ENCODE measurements at regions not wholly inside any gene's neighbourhood (a gene's known extent, or its start where the extent isn't known, plus 50 kb on each side); places are given as distances from the start of the nearest gene placed in this dataset.

DNA sequence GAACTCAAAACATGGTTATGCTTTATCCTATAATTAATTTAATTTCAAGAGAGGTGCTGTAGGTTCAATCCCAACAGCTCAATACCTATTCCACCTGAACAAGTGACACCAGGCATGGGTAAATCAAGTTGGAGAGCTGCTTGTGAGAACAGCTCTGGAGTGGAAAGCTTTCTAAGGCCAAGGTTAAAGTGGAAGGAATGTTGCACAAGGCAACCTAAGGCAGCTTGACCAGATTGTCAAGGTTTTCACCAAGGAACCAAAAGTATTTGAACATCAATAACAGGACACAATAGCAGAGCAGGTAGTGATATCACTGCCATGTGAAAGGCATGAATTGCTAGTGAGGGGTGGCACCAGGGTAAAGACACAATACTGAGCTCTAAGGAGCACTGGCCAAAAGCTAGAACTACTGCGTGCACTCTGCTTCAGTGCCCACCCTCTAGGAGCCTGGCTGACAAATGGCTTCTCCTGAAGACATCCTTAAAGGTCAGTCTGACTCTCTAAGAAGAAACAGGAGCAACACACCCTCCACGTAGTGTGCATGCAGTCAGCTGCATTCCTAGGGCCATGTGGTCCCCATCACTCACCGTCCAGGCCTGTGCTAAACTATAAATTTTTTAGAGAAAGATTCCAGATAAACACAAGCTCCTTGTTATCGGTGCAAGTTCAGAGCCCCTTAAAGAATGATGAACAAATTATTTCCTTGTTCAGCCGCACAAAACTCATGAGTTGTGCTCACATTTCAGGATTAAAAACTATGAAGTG lies 677.7 kb upstream of the KLF4 start:
- TF ChIP-seq, protein P1, sequence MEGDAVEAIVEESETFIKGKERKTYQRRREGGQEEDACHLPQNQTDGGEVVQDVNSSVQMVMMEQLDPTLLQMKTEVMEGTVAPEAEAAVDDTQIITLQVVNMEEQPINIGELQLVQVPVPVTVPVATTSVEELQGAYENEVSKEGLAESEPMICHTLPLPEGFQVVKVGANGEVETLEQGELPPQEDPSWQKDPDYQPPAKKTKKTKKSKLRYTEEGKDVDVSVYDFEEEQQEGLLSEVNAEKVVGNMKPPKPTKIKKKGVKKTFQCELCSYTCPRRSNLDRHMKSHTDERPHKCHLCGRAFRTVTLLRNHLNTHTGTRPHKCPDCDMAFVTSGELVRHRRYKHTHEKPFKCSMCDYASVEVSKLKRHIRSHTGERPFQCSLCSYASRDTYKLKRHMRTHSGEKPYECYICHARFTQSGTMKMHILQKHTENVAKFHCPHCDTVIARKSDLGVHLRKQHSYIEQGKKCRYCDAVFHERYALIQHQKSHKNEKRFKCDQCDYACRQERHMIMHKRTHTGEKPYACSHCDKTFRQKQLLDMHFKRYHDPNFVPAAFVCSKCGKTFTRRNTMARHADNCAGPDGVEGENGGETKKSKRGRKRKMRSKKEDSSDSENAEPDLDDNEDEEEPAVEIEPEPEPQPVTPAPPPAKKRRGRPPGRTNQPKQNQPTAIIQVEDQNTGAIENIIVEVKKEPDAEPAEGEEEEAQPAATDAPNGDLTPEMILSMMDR (optimal IDR thresholded peaks at IDR 0.05 in 1 of 3, IDR thresholded peaks at IDR 0.05 in 1 of 3, conservative IDR thresholded peaks at IDR 0.05 in 1 of 3; ENCODE audit: extremely low read depth in 1 of 3, insufficient read depth in 2 of 3, low read length in 3 of 3) = no peak
- TF ChIP-seq EZH2 (IDR thresholded peaks at IDR 0.05; ENCODE audit: low read length) = no peak

All from keratinocyte (primary cell).